Endothelial cell of umbilical vein (primary cell): ENCODE measurements at regions not wholly inside any gene's neighbourhood (a gene's known extent, or its start where the extent isn't known, plus 50 kb on each side); places are given as distances from the start of the nearest gene placed in this dataset.

Source experiments
- BruUV-seq: library from RNA; stranded (reverse); fragments of 400-500 nt; replicated peaks from 2 replicates; lab custom pipeline; 2021; lab: Mats Ljungman, UMichigan
- CTCF ChIA-PET: fragments of 300-600, 350-600 bp; sonication (Branson Sonifier 250); formaldehyde crosslinking; loops from one replicate; lab custom pipeline; 2021; ENCODE audit warnings: antibody characterized with exemption, inconsistent platforms; lab: Charles Lee
- POLR2A ChIA-PET: fragments of 300-600, 350-600 bp; sonication (Branson Sonifier 250); formaldehyde crosslinking; loops from one replicate; lab custom pipeline; 2021; ENCODE audit warnings: antibody characterized with exemption, inconsistent platforms; lab: Charles Lee
- DNase-seq: peaks from one replicate; pipeline ENCODE4 v3.0.0-alpha.2; 2011; ENCODE audit warnings: low read depth, low spot score
- FAIRE-seq: peaks from 2 replicates; lab custom pipeline; 2011; peaks lifted over from hg19 to GRCh38; lab: Jason Lieb, UNC
- H2AFZ ChIP-seq: 2 replicates; pipeline ENCODE4 v1.6.0; 2012; ENCODE audit warnings: low read depth, low read length, control low read depth, inconsistent platforms
- H3K27ac ChIP-seq: 2 replicates; pipeline ENCODE4 v1.5.1; 2011; ENCODE audit warnings: low read depth, mild to moderate bottlenecking, control low read depth, low read length, moderate library complexity; ENCODE audit not compliant: insufficient read depth
- H3K27me3 ChIP-seq, 2 experiments: 2 replicates each; pipeline versions ENCODE4 v1.6.0 to v1.6.1; 2011; ENCODE audit warnings: low read length in 2 of 2, mixed read lengths in 1 of 2; ENCODE audit not compliant: control insufficient read depth in 2 of 2, insufficient read depth in 2 of 2
- H3K36me3 ChIP-seq, 2 experiments: 2 replicates in 1 of 2; 3 replicates in 1 of 2; pipeline ENCODE4 v1.5.1; 2011; ENCODE audit warnings: low read length in 2 of 2, mild to moderate bottlenecking in 1 of 2, moderate library complexity in 1 of 2; ENCODE audit not compliant: control insufficient read depth in 2 of 2, insufficient read depth in 2 of 2; ENCODE audit errors: extremely low read depth in 1 of 2
- H3K4me1 ChIP-seq: 3 replicates; pipeline ENCODE4 v1.5.1; 2011; ENCODE audit warnings: mild to moderate bottlenecking, low read length; ENCODE audit not compliant: control insufficient read depth, insufficient read depth; ENCODE audit errors: extremely low read depth
- H3K4me2 ChIP-seq: 2 replicates; pipeline ENCODE4 v1.6.1; 2011; ENCODE audit warnings: low read length, control low read depth, mixed read lengths; ENCODE audit not compliant: insufficient read depth
- H3K4me3 ChIP-seq, 3 experiments: fragments of 200-600 bp in 1 of 3; sonication (generic), shearing (Covaris generic) in 1 of 3; replicated peaks in 1 of 3; 2 replicates each; pipeline ENCODE4 v1.5.1; 2011 to 2016; ENCODE audit warnings: control low read depth in 3 of 3, low read length in 3 of 3, mild to moderate bottlenecking in 2 of 3, inconsistent platforms in 1 of 3, low read depth in 1 of 3, moderate library complexity in 1 of 3; ENCODE audit not compliant: insufficient read depth in 1 of 3
- H3K79me2 ChIP-seq: 2 replicates; pipeline ENCODE4 v1.6.0; 2012; ENCODE audit warnings: low read length, inconsistent platforms; ENCODE audit not compliant: control insufficient read depth, insufficient read depth
- H3K9ac ChIP-seq: replicated peaks from 2 replicates; pipeline ENCODE3; 2011; ENCODE audit warnings: low read length, control low read depth; ENCODE audit not compliant: insufficient read depth; ENCODE audit errors: extremely low read depth
- H3K9me1 ChIP-seq: replicated peaks from 3 replicates; pipeline ENCODE4 v1.6.0; 2011; ENCODE audit warnings: mild to moderate bottlenecking, low read length; ENCODE audit not compliant: control insufficient read depth, insufficient read depth; ENCODE audit errors: extremely low read depth
- H3K9me3 ChIP-seq: replicated peaks from 2 replicates; pipeline ENCODE4 v1.5.1; 2012; ENCODE audit warnings: low read length, inconsistent platforms; ENCODE audit not compliant: control insufficient read depth, insufficient read depth
- H4K20me1 ChIP-seq: replicated peaks from 2 replicates; pipeline ENCODE3; 2011; ENCODE audit warnings: mild to moderate bottlenecking, low read length; ENCODE audit not compliant: control insufficient read depth, insufficient read depth; ENCODE audit errors: extremely low read depth
- CTCF ChIP-seq, 2 donors: IDR thresholded peaks; 1 replicate in 1 of 2; 2 replicates in 1 of 2; pipeline ENCODE4 v1.5.1; 2011; ENCODE audit warnings: low read length in 2 of 2, mild to moderate bottlenecking in 2 of 2, moderate library complexity in 2 of 2, control low read depth in 1 of 2, inconsistent platforms in 1 of 2, low read depth in 1 of 2; ENCODE audit not compliant: insufficient read depth in 1 of 2; ENCODE audit errors: extremely low read depth in 1 of 2
- EZH2 ChIP-seq: IDR thresholded peaks from 2 replicates; pipeline ENCODE4 v1.6.1; 2012; ENCODE audit warnings: borderline replicate concordance, low read depth, mild to moderate bottlenecking, moderate library complexity, low read length, inconsistent platforms; ENCODE audit not compliant: severe bottlenecking
- FOS ChIP-seq: IDR thresholded peaks from 2 replicates; pipeline ENCODE4 v1.6.1; 2011; ENCODE audit warnings: mild to moderate bottlenecking, low read length, moderate library complexity, borderline replicate concordance; ENCODE audit not compliant: insufficient read depth
- GATA2 ChIP-seq: IDR thresholded peaks from 2 replicates; pipeline ENCODE4 v1.7.0; 2011; ENCODE audit warnings: low read depth, mild to moderate bottlenecking, moderate library complexity, mixed read lengths, low read length; ENCODE audit not compliant: insufficient read length, insufficient read depth
- JUN ChIP-seq: IDR thresholded peaks from 2 replicates; pipeline ENCODE4 v1.6.1; 2011; ENCODE audit warnings: borderline replicate concordance, low read depth; ENCODE audit not compliant: insufficient read length, insufficient read depth
- MYC ChIP-seq: IDR thresholded peaks from one replicate; pipeline ENCODE4 v1.6.1; 2011; ENCODE audit warnings: mild to moderate bottlenecking, low read depth, low read length
- POLR2A ChIP-seq: IDR thresholded peaks from 2 replicates; pipeline ENCODE4 v1.6.1; 2012; ENCODE audit warnings: low read depth, mild to moderate bottlenecking, control low read depth, low read length
- POLR2AphosphoS5 ChIP-seq: IDR thresholded peaks from 2 replicates; pipeline ENCODE4 v1.6.1; 2012; ENCODE audit warnings: low read depth, mild to moderate bottlenecking, control low read depth, low read length, moderate library complexity; ENCODE audit not compliant: insufficient read depth
- dilution Hi-C: fragments of 300-500 bp; cut with MboI; formaldehyde crosslinking; loops from one replicate; pipeline ENCODE4 v1.15.0; 2019; ENCODE audit warnings: low sequenced_read_pairs; ENCODE audit not compliant: extremely low pct_ligation_motif_present
- intact Hi-C: fragments of 100-400 bp; cut with micrococcal nuclease; formaldehyde crosslinking; loops from one replicate; pipeline ENCODE4 v1.10.0; 2022
- TF ChIP-seq, protein P1 (sequence below): IDR thresholded peaks from 2 replicates; pipeline ENCODE4 v1.6.1; 2011; ENCODE audit not compliant: insufficient read depth, insufficient read length

- ChIA-PET POLR2A (no interaction called here), CTCF (no interaction called here)
- no TSS peak for BruUV-seq
- H3K9ac ChIP-seq, result no peak overlapping the region
- H3K79me2 ChIP-seq, result no peaks in the 10 kb centered on the region
- no peak for DNase-seq
- dilution Hi-C loops, result no loop called here
- no peaks in the 10 kb centered on the region for H3K9me1 ChIP-seq
- TF ChIP-seq FOS (no peak), EZH2 (no peak), JUN (no peak), POLR2A (no peak), GATA2 (no peak), MYC (no peak), CTCF (IDR thresholded peaks at IDR 0.05; ENCODE audit: extremely low read depth in 1 of 2, insufficient read depth in 1 of 2, low read depth in 1 of 2, low read length in 2 of 2) (no peak), POLR2AphosphoS5 (no peak)
- TF ChIP-seq, protein P1, sequence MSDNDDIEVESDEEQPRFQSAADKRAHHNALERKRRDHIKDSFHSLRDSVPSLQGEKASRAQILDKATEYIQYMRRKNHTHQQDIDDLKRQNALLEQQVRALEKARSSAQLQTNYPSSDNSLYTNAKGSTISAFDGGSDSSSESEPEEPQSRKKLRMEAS, result no peak
- no peaks in the 10 kb centered on the region for H3K27me3 ChIP-seq
- H2AFZ ChIP-seq, result no peak overlapping the region
- intact Hi-C loops, result no loop called here
- no peak overlapping the region for H3K4me2 ChIP-seq
- H4K20me1 ChIP-seq, result no peaks in the 10 kb centered on the region
- no peaks in the 10 kb centered on the region for H3K36me3 ChIP-seq
- no peak for FAIRE-seq
- H3K27ac ChIP-seq, result no peak overlapping the region
- no peaks in the 10 kb centered on the region for H3K9me3 ChIP-seq
- no peak overlapping the region for H3K4me3 ChIP-seq
- no peaks in the 10 kb centered on the region for H3K4me1 ChIP-seq
Observed at GRCh38 chr9:86788456-86788855, 158.8 kb downstream of the GAS1 start.
